SW 1271 (cell line): ENCODE measurements at regions not wholly inside any gene's neighbourhood (a gene's known extent, or its start where the extent isn't known, plus 50 kb on each side); places are given as distances from the start of the nearest gene placed in this dataset.
"Not testable (repeated sequence)": the region's sequence is repeated elsewhere in the genome, so short reads cannot be mapped to it uniquely, and the experiment has no call there.

ENCODE experiments used
- DNase-seq, 2 experiments: peaks; one replicate each; lab custom pipeline; 2025; lab: John Stamatoyannopoulos, UW

DNA sequence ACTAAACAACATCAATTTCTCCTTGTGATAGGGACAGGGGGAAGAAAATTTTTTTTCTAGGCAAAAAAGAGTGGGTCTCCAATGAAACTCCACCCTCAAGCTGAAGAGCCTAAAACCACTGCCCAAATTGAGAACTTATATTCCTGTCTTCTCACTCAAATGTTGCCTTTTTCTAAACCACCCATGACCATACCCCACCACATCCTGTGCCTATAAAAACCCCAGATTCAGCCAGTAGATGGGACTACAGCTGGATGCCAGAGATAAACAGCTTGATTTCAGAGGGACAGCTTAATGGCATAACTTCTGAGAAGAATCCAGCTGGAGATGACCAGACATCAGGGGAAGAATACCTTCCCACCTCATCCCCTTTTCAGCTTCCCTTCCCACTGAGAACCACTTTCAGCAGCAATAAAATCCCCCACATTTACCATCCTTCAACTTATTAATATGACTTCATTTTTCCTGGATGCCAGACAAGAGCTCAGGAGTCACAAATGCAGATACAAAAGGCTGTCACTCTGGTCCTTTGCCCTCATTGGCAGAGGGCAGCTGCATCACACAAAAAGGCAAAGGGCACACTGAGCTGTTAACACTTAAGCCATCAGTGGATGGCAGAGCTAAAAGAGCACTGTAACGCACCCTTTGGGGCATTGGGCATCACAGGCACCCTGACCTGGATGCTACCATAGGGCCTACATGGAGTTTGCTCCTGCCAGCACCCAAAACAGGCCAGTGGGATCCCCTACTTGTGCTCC, 972.5 kb upstream of the CTNND2 start:
- no peak for DNase-seq

DNA sequence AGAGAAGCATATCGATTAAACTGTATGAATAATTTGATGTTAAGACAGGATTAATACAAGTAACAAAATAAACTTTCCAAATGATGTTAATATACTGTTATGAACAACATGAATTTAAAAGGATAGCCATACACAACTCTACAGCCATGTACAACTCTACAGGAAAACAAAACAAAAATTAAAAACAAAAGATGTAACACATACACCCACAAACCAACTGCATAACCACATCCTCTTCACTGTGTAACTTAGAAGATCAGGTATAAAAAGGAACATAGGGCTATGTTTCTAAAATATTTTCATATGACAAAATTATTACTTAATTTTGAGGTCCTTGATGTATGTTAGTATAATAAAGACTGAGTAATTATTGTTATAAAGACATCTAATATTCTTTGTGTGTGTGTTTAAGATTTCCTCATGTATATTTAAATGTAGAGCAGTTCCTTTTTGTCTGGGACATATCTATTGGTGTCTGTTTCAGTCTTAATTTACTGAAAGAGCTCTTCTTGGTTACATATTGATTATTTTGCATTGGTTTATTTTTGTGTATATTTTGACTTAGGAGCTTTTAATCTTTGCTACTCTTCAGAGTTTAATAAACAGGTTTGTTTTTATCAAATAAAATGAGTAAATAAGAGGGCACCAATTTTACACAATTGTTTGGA, 966.8 kb upstream of the CTNND2 start:
- no peak for DNase-seq

DNA sequence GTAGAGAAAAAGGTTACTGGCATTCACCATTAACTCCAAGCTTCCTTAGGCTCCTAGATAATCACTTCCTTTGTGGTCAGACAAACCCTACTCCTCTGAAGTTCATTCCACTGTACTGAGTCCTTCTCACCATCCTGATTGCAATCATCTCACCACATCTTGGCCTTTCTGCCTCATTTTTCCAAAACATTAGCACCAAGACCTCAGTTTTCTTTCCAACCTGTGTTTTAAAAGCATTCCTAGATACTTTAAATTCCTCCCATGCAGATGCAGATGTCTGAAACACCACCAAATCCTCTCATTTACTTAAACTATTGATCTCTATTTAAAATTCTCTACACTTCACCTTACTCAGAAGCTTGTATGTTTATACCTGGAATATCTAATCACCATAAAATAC, 961.3 kb upstream of the CTNND2 start:
- no peak for DNase-seq

DNA sequence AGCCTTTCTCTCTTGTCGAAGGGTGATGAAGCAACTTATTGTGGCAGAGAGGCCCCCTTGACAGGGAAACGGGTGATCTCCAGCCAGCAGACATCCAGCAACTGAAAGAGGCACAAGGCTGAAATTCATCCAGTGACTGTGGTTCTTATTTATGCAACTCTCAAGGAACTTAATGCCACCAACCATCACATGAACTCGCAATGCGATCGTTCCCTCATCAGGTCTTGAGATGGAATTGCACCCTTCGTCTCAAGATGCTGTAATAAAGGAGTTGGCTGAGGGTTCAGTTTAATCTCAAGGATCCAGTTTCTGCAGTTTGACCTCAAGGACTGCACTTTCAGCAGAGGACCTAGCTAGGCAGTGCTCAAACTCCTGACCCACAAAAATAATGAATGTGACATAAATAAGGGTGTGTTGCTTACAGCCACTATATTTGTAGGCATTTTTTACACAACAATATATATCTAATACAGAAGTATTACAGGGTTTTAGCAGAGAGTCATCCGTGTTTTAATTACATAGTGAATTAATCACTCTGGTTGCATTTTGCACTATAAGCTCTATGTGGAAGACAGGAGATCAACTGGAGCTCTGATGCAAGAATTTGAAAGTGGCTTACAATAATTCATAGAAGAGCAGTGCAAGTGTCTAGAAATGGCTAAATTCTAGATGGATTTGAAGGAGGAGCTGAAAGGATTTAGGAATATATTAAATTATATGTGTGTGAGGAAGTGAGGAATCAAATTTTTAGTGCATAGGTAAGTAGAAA, 957.8 kb upstream of the CTNND2 start:
- no peak for DNase-seq

DNA sequence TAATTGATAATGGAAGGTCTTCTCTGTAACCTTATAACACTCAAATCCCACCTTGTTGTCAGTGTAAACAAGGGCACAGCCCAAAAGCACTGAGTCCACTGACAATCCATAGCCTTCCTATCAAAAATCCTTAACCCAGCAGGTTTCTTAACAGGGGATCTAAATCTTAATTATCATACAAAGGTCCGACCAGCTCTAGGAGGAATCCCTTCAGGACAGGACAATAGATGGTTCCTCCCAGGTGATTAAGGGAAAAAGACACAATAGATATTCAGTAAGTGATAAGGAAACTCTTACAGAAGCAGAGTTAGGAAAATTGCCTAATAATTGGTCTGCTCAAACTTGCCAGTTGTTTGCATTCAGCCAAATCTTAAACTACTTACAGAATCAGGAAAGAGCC, 951.9 kb upstream of the CTNND2 start:
- DNase-seq = not testable (repeated sequence)

DNA sequence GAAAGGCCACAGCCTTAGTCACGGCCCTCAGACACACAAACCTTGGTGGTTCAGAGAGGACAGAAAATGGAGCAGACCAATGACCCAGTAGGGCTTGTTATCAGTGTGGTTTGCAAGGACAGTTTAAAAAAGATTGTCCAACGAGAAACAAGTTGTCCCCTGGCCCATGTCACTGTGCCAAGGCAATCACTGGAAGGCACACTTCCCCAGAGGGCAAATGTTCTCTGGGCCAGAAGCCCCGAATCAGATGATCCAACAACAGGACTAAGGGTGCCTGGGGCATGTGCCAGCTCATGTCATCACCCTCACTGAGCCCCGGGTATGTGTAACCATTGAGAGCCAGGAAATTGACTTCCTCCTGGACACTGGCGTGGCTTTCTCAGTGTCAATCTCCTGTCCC, 950.1 kb upstream of the CTNND2 start:
- no peak for DNase-seq

DNA sequence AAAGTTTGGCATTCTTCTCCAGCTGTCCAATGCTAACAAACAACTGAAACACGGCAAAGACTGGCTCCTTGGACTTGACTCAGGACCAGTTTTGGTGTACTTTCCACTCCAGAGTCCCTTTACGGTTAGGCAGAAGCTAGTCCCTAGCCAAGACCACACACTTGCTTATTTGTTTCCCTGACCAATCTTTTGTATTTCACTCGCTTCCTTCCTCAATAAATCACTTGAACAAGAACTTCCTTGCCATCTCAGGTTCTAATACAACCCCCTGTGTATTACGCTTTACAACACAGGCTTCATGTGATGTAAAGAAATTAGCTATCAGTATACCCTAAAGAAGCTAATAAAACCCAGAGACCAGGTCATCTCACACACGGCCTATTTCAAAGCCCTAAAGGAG, 947.5 kb upstream of the CTNND2 start:
- no peak for DNase-seq

DNA sequence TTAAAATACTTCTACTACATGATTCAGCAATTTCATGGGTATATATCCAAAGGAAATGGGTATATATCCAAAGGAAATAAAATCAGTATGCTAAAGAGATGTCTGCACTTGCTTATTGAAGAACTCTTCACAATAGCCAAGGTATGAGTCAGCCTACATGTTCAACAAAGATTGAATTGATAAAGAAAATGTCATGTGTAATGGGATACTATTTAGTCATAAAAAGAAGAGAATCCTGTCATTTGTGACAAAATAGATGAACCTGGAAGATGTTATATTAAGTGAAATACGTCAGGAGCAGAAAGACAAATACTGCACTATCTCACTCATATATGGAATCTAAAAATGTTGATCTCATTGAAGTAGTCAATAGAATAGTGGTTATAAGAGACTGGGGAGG, 944.5 kb upstream of the CTNND2 start:
- DNase-seq = no peak

DNA sequence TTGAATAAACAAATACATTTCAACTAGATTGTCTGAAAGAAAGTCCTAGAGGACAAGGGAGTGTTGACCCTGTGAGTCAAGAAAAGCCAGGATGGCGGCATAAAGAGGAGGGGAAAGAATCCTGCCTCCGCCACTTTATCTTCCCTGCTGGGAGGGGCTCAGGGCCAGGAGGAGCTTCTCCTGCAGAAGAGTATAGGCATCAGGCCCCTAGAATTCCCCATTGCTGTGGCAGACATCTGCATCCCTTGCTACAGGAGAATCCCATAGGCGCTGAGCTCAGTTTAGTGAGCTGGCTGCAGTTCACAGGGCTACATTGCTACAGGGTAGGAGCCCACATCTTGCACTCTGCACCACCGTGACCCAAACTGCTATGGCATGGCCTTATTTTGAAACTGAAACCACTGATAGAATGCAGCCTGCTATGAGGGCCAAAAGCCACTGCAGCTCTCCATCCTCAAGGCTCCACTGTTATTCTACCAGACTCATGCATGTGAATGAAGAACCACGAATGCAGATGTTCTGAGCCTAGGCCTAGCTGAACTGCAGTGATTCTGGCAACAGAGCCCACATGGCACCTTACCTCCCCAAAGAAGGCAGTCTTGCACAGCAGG, 941.4 kb upstream of the CTNND2 start:
- no peak for DNase-seq

DNA sequence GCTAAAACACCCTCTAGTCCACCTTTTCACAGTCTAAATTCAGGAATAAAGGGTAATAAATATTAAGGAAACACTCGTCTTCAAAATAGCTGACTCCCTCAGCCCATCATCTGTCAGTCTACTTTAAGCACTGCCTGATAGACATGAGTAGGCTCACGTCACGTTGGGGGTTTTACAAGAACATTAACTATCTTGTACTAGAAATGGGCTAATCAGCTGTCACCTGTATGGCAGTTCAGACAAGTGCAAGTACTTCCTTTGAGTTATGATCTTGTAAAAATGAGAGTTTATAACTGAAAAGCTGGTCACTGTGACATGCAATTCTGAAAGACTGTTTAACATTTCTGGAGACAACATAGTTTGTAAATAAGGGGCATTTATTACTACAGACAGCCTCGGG, 936.7 kb upstream of the CTNND2 start:
- DNase-seq = no peak

DNA sequence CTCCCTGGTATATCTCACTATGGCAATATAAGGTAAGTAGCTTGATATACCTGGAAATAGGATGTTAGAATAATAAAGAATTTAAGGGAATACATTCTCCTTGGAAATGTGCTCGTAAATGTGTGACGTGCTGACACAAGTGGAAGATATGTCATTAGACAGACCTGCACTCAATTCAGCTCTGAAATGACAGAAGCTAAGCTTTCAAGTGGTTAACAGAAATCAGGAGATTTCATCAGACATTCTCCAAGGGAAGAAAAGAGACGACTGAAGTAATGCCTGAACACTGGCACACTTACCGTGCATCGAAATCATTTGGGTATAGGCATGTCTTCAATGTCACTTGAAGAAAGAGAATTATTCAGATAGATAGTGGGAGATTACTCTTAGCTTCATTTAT, 933.3 kb upstream of the CTNND2 start:
- DNase-seq = no peak

DNA sequence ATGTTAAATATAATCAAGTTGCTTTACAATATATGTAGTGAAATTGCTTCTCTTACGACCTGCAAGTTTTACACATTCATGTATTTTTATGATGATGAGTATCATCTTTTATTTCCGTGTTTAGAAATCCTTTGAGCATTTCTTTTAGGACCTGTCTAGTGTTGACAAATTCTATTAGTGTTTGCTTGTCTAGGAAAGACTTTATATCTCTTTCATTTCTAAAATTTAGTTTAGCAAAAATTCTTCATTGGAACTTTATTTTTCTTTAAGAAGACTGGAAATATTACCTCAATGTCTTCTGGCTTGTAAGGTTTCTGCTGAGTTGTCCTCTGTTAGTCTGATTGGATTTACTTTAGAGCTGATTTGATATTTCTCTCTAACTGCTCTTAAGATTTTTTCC, 920.9 kb upstream of the CTNND2 start:
- DNase-seq = no peak

DNA sequence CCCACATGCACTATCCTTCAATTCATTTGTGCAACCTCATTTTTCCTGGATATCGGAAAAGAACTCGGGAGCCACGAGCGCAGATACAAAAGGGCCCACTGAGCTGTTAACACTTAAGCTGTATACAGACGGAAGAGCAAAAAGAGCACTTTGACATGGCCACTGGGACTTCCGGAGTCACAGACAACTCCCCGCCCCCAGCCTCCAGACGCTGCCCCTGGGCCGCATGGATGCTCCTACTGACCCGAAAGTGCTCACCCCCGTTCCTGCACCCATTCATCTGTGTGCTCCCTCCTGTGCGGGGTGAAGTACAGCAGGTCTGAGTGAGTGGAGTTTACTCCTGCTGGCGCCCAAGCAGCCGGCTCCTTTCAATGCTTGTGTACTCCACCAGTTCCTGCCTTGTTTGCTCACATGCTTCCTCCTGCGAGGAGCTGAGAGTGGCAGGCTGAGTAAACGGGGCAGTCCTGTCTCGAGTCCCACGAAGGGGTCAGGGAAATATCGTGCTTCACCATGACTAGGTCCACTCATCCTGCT, 901.0 kb upstream of the CTNND2 start:
- DNase-seq = no peak

DNA sequence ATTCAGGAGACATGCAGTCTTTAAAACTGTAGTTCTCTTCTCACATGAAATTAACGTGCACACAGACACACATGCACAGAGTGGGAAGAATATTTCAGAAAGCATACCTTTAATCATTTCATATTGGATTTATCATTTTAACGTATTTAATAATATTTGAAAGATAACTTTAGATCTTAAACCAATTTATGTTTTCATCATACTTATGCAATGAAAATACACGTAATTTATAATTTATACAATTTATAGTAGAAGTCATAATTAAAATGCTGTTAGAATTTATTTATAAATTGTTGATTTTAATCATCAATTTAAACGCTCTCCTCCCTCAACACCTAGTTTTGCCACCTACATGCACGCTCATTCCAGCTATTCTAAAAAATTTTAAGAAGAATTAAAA, 894.9 kb upstream of the CTNND2 start:
- no peak for DNase-seq

DNA sequence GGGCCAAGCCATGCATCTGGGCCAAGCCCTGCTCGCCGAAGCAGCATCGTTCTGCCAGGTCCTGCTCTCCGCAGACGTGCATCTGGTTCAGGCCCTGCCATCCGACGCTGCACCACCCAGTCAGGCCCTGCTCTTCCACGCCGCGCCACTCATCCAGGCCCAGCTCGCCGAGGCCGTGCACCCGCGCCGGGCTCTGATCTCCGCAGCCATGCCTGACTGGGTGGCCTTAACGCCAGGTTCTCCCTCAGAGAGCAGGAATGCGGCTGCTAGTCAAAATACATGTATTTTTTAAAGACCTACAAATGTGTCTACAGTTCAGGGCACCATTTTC, 891.1 kb upstream of the CTNND2 start:
- DNase-seq = no peak

DNA sequence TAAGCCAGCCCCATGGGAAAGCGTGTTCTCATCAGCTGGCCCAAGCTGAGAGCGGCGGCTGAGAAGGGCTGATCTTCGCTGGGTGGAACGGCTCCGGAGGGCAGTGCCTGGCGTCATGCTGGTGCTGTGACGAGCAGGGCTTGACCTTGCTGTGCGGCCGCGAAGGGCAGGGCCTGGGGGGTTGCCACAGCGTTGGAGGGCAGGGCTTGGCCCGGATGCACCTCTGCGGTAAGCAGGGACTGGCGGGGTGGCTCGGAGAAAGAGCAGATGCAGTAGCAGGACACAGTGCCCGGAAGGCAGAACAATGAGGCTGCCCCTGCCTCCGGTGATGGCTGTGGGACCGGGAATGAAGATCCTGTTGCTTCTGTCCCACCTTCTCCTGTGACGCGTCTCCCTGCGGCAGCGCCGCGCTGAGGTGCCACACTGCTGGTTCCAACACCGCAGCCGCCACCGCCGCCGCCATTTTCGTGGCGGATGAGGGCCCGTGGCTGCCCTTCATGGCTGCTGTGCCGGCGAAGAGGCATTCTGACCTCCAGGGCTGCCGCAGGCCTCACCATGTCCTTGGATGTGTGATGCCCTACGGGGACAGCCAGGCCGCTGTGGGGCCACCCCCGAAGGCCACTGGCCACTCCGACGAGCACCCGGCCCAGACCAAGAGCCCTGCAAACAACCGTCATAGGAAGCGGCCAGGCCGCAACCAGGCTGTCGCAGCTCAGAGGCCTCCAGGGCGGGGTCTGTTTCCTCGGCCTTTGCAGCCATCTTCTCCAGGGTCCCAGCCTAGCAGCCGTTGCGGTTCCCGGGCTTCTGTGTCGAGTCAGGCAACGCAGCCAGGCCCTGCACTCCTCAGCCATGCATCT, 890.5 kb upstream of the CTNND2 start:
- no peak for DNase-seq

DNA sequence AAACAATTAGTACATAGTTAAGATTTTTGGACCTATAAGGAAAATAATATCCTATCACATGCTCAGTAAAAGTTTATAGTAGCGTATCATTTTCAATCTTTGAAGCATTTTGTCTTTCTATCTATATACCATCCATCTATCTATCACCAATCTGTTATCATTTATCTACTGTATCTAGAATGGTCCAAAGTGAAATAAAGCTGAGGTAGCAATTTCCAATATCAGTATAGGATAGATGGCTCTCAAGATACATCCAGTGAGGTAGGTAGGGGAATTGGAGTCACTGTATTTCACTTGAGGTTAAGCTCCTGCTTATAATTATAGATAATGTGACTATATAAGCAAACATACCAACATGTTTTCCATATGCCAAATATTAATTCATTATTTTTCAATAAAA, 889.1 kb upstream of the CTNND2 start:
- no peak for DNase-seq

DNA sequence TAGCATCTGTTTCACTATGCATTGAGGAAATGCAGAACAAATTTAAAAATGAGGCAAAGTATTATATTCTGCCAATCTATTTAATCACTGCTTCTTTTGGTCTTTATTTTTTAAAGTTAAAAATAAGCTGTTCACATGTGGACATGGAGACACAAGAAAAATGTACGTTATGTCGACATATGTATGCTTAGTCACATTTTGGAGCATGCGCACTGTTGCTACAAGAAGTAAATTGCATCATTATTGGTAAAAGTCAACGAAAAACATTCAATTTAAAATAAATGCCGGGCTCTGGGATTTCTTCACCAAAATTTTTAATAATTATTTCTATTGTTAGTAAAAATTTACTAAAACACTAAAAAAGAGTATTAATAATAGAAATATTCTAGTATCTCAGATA, 876.3 kb upstream of the CTNND2 start:
- DNase-seq = no peak

DNA sequence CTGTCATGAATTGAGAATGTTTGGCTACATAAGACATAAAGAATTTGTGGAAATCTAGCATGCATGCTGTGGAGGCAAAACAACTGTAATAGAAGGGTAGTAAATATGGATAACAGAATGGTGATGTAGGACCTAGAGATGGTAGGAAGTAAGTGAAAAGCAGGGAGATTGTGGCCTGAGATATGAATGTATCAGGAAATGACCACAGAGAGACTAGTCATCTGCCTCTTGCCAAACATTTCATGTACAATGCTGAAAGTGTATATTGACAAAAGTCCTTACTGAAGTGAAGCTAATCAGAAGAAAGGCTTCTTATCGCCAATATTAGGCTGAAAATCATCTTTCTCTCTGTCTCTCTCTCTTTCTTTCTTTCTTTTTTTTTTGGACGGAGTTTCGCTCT, 873.1 kb upstream of the CTNND2 start:
- DNase-seq = no peak

DNA sequence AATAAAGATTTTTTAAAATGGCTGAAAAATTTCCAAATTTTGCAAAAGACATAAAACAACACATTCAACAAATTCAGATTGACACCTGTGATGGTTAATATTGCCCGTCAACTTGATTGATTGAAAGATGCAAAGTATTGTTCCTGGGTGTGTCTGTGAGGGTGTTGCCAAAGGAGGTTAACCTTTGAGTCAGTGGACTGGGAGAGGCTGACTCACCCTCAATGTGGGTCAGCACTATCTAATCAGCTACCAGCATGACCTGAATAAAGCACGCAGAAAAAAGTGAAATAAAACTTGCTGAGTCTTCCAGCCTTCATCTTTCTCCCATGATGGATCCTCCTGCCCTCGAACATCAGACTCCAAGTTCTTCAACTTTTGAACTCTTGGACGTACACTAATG, 868.0 kb upstream of the CTNND2 start:
- no peak for DNase-seq

DNA sequence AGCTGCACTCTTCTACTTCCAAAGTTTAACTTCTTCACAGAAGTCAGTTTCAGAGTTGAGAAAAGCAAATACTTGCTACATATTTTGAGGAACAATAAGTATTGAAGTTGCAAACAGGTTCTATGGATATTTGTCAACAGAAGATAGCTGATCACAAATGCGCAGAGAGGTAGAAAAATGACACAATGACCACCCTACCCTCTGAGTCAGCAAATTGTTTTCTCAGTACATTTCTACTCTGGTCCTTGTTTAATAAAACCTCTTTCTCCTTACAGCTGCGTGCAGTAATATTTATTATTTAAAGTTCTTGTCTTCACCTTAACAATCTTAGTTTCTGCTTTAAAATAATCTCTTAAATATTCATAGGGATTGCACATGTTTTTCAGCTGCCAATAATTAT, 855.1 kb upstream of the CTNND2 start:
- no peak for DNase-seq

DNA sequence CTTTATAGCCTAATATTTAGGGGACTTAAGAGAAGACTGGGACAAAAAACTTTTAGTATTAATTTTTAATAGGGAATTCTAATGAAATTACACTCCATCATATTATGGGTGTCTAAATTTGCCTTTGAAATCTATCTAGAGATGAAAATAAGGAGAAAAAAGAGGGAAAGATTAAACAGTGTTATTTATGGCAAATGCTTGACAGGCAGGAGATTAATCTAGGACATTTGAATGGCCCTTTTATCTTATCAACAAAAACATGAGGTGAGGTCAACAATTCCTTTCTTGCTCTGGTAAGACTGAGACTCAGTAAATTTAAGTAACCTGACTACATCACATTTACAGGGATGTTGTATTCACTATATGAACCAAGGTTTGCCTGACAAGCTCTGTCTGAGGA, 852.8 kb upstream of the CTNND2 start:
- no peak for DNase-seq
